Uterus (tissue), 3 donors: ENCODE measurements at regions not wholly inside any gene's neighbourhood (a gene's known extent, or its start where the extent isn't known, plus 50 kb on each side); places are given as distances from the start of the nearest gene placed in this dataset.

Source experiments
- DNase-seq, 2 donors: peaks; one replicate each; pipeline ENCODE4 v3.0.0-alpha.2; 2019 to 2020
- H3K27ac ChIP-seq, 2 donors: fragments of 200-600 bp; sonication (generic); 1 replicate in 1 of 2; 2 replicates in 1 of 2; pipeline ENCODE4 v1.5.1; 2016 to 2018
- H3K27me3 ChIP-seq, 2 donors: fragments of 200-600 bp; sonication (generic); one replicate each; pipeline ENCODE4 v1.5.1; 2018 to 2019; ENCODE audit warnings: control low read depth in 1 of 2
- H3K36me3 ChIP-seq, 2 donors: fragments of 200-600 bp; sonication (generic); one replicate each; pipeline ENCODE4 v1.5.1; 2019; ENCODE audit warnings: control low read depth in 1 of 2
- H3K4me1 ChIP-seq, 2 donors: fragments of 200-600 bp; sonication (generic); one replicate each; pipeline ENCODE4 v1.5.1; 2018 to 2019; ENCODE audit warnings: control low read depth in 1 of 2
- H3K4me3 ChIP-seq, 2 donors: fragments of 200-600 bp; sonication (generic); 1 replicate in 1 of 2; 2 replicates in 1 of 2; pipeline ENCODE4 v1.5.1; 2018 to 2019; ENCODE audit warnings: mild to moderate bottlenecking in 1 of 2
- H3K9me3 ChIP-seq, 2 donors: fragments of 200-600 bp; sonication (generic); one replicate each; pipeline ENCODE4 v1.5.1; 2019; ENCODE audit warnings: control low read depth in 1 of 2
- CTCF ChIP-seq, 4 experiments: fragments of 200-600 bp in 2 of 4; fragments of 450-650 bp in 2 of 4; sonication (generic) in 2 of 4; IDR thresholded peaks; one replicate each; pipeline ENCODE4 v1.5.1; 2016 to 2019; ENCODE audit warnings: antibody characterized with exemption in 4 of 4, mild to moderate bottlenecking in 2 of 4, moderate library complexity in 1 of 4
- POLR2A ChIP-seq, 2 donors: fragments of 450-650 bp; IDR thresholded peaks; one replicate each; pipeline ENCODE4 v1.6.1; 2016; ENCODE audit warnings: antibody characterized with exemption in 2 of 2, mild to moderate bottlenecking in 1 of 2, moderate library complexity in 1 of 2
- intact Hi-C: fragments of 100-400 bp; cut with DNase I; formaldehyde crosslinking; loops from one replicate; pipeline ENCODE4 v1.15.1; 2023; ENCODE audit warnings: low total_unique reads
- donor health status: DM: yes; HTN: yes; CAD: no.

GRCh38 chr22:47320560-47320959 is 558.1 kb downstream of the TBC1D22A start:
- intact Hi-C loops, result no loop called here
- H3K27me3 ChIP-seq, result no peaks in the 10 kb centered on the region
- H3K4me3 ChIP-seq, result no peak overlapping the region

GRCh38 chr22:47318041-47318737 is 555.7 kb downstream of the TBC1D22A start:
- Histone ChIP-seq H3K36me3 (no peaks in the 10 kb centered on the region), H3K4me1 (no peaks in the 10 kb centered on the region), H3K4me3 (no peak overlapping the region), H3K27ac (no peak overlapping the region), H3K27me3 (no peaks in the 10 kb centered on the region), H3K9me3 (no peaks in the 10 kb centered on the region)
- TF ChIP-seq POLR2A (IDR thresholded peaks at IDR 0.05) (no peak), CTCF (IDR thresholded peaks at IDR 0.05) (no peak)
- DNase-seq, result no peak
- intact Hi-C loops, result no loop called here

More at GRCh38 chr22:47320560-47320959, 558.1 kb downstream of the TBC1D22A start:
- DNase-seq, result no peak
- no peaks in the 10 kb centered on the region for H3K36me3 ChIP-seq
- H3K4me1 ChIP-seq, result no peaks in the 10 kb centered on the region
- no peaks in the 10 kb centered on the region for H3K9me3 ChIP-seq
- no peak overlapping the region for H3K27ac ChIP-seq
- TF ChIP-seq POLR2A (IDR thresholded peaks at IDR 0.05) (no peak), CTCF (IDR thresholded peaks at IDR 0.05) (no peak)

GRCh38 chr22:47315862-47316419 is 553.5 kb downstream of the TBC1D22A start:
- no peak for DNase-seq
- no peaks in the 10 kb centered on the region for H3K9me3 ChIP-seq
- no peaks in the 10 kb centered on the region for H3K27me3 ChIP-seq
- no peak overlapping the region for H3K4me3 ChIP-seq
- no peaks in the 10 kb centered on the region for H3K36me3 ChIP-seq
- intact Hi-C loops, result no loop called here
- H3K27ac ChIP-seq, result no peak overlapping the region
- TF ChIP-seq CTCF (IDR thresholded peaks at IDR 0.05) (no peak), POLR2A (IDR thresholded peaks at IDR 0.05) (no peak)
- no peaks in the 10 kb centered on the region for H3K4me1 ChIP-seq

GRCh38 chr22:47310601-47311000 is 548.2 kb downstream of the TBC1D22A start:
- no peak for DNase-seq
- intact Hi-C loops, result no loop called here
- H3K9me3 ChIP-seq, result no peaks in the 10 kb centered on the region
- no peaks in the 10 kb centered on the region for H3K4me1 ChIP-seq
- H3K4me3 ChIP-seq, result no peak overlapping the region
- no peak for TF ChIP-seq POLR2A (IDR thresholded peaks at IDR 0.05)
- TF ChIP-seq CTCF (IDR thresholded peaks at IDR 0.05), result no peak
- H3K27ac ChIP-seq, result no peak overlapping the region
- no peaks in the 10 kb centered on the region for H3K27me3 ChIP-seq
- H3K36me3 ChIP-seq, result no peaks in the 10 kb centered on the region

- Histone ChIP-seq H3K36me3 (no peaks in the 10 kb centered on the region), H3K27me3 (no peaks in the 10 kb centered on the region), H3K27ac (no peak overlapping the region), H3K4me3 (no peak overlapping the region), H3K9me3 (no peaks in the 10 kb centered on the region), H3K4me1 (no peaks in the 10 kb centered on the region)
- intact Hi-C loops, result no loop called here
- DNase-seq, result no peak
- TF ChIP-seq CTCF (IDR thresholded peaks at IDR 0.05) (no peak), POLR2A (IDR thresholded peaks at IDR 0.05) (no peak)
These were observed 547.5 kb downstream of the TBC1D22A start for GRCh38 chr22:47309946-47310345.
